HepG2 (cell line): ENCODE measurements at regions not wholly inside any gene's neighbourhood (a gene's known extent, or its start where the extent isn't known, plus 50 kb on each side); places are given as distances from the start of the nearest gene placed in this dataset.

Source experiments
- CAMTA2 ChIP-seq: sonication (generic); formaldehyde crosslinking; IDR thresholded peaks from 2 replicates; pipeline ENCODE4 v1.4.0; 2020; ENCODE audit warnings: mild to moderate bottlenecking, missing genetic modification reagents, borderline replicate concordance
- CBX2 ChIP-seq, 2 experiments: fragments of 200-600 bp in 1 of 2; sonication (generic); formaldehyde crosslinking in 1 of 2; IDR thresholded peaks; 2 replicates each; pipeline versions ENCODE4 v1.7.0 to v1.8.1; 2018 to 2022; ENCODE audit warnings: low read depth in 2 of 2, low read length in 1 of 2, mild to moderate bottlenecking in 1 of 2, missing genetic modification reagents in 1 of 2
- EHMT2 ChIP-seq: fragments of 200-600 bp; sonication (generic); IDR thresholded peaks from 2 replicates; pipeline ENCODE4 v1.7.0; 2017; ENCODE audit warnings: antibody characterized with exemption, low read depth, low read length, borderline replicate concordance
- ESRRA ChIP-seq: sonication (generic); formaldehyde crosslinking; IDR thresholded peaks from 2 replicates; pipeline ENCODE4 v1.5.1; 2020; ENCODE audit warnings: mild to moderate bottlenecking, low read depth, missing genetic modification reagents
- KAT8 ChIP-seq: IDR thresholded peaks from 2 replicates; pipeline ENCODE4 v1.6.1; 2016; ENCODE audit warnings: missing genetic modification reagents, missing compliant biosample characterization
- MEIS2 ChIP-seq: sonication (generic); formaldehyde crosslinking; IDR thresholded peaks from 2 replicates; pipeline ENCODE4 v1.9.0; 2021; ENCODE audit warnings: mild to moderate bottlenecking, missing genetic modification reagents
- MIER3 ChIP-seq: IDR thresholded peaks from 2 replicates; pipeline ENCODE4 v1.6.1; 2016; ENCODE audit warnings: missing compliant biosample characterization, borderline replicate concordance
- NAIF1 ChIP-seq: sonication (generic); formaldehyde crosslinking; IDR thresholded peaks from 2 replicates; pipeline ENCODE4 v1.5.0; 2020; ENCODE audit warnings: mild to moderate bottlenecking, missing genetic modification reagents, borderline replicate concordance
- RBAK ChIP-seq: sonication (generic); formaldehyde crosslinking; IDR thresholded peaks from 2 replicates; pipeline ENCODE4 v1.5.1; 2020; ENCODE audit warnings: mild to moderate bottlenecking, missing genetic modification reagents
- SIN3B ChIP-seq: fragments of 150-350 bp; IDR thresholded peaks from 2 replicates; pipeline ENCODE4 v1.6.1; 2014; ENCODE audit warnings: low read length
- TFE3 ChIP-seq: IDR thresholded peaks from 2 replicates; pipeline ENCODE4 v1.6.1; 2016
- ZBTB38 ChIP-seq: sonication (generic); formaldehyde crosslinking; IDR thresholded peaks from 2 replicates; pipeline ENCODE4 v1.5.1; 2020; ENCODE audit warnings: mild to moderate bottlenecking, missing genetic modification reagents
- ZC3H4 ChIP-seq: sonication (generic); formaldehyde crosslinking; IDR thresholded peaks from 2 replicates; pipeline ENCODE4 v1.4.0; 2020; ENCODE audit warnings: missing genetic modification reagents, borderline replicate concordance
- ZFP62 ChIP-seq: sonication (generic); formaldehyde crosslinking; IDR thresholded peaks from 2 replicates; pipeline ENCODE4 v1.4.0; 2020; ENCODE audit warnings: missing genetic modification reagents
- ZNF20 ChIP-seq: sonication (generic); formaldehyde crosslinking; IDR thresholded peaks from 2 replicates; pipeline ENCODE4 v1.4.0; 2020; ENCODE audit warnings: mild to moderate bottlenecking, moderate library complexity, missing genetic modification reagents
- ZNF205 ChIP-seq: IDR thresholded peaks from 2 replicates; pipeline ENCODE4 v1.6.1; 2018; ENCODE audit warnings: missing biosample characterization, missing genetic modification reagents
- ZNF3 ChIP-seq: IDR thresholded peaks from 2 replicates; pipeline ENCODE4 v1.7.0; 2017; ENCODE audit warnings: inconsistent platforms
- ZNF329 ChIP-seq: sonication (generic); formaldehyde crosslinking; IDR thresholded peaks from 2 replicates; pipeline ENCODE4 v1.9.0; 2021; ENCODE audit warnings: low read depth, mild to moderate bottlenecking, missing genetic modification reagents
- ZNF512 ChIP-seq: sonication (generic); formaldehyde crosslinking; IDR thresholded peaks from 2 replicates; pipeline ENCODE4 v1.4.0; 2020; ENCODE audit warnings: mild to moderate bottlenecking, missing genetic modification reagents
- ZNF850 ChIP-seq: sonication (generic); formaldehyde crosslinking; conservative IDR thresholded peaks from 2 replicates; pipeline ENCODE4 v1.9.0; 2021; ENCODE audit warnings: mild to moderate bottlenecking, missing genetic modification reagents
- ZSCAN25 ChIP-seq: sonication (generic); formaldehyde crosslinking; IDR thresholded peaks from 2 replicates; pipeline ENCODE4 v1.8.0; 2022; ENCODE audit warnings: mild to moderate bottlenecking, missing genetic modification reagents
- TF ChIP-seq, protein P1 (sequence below): IDR thresholded peaks from 2 replicates; pipeline ENCODE4 v1.6.1; 2016; ENCODE audit warnings: missing genetic modification reagents, missing compliant biosample characterization
- TF ChIP-seq, protein P2 (sequence below): sonication (generic); formaldehyde crosslinking; IDR thresholded peaks from 2 replicates; pipeline ENCODE4 v1.5.1; 2020; ENCODE audit warnings: missing genetic modification reagents, mild to moderate bottlenecking, borderline replicate concordance
- TF ChIP-seq, protein P3 (sequence below): conservative IDR thresholded peaks from 2 replicates; pipeline ENCODE4 v1.6.1; 2018; ENCODE audit warnings: missing genetic modification reagents

GRCh38 chr2:234763002-234763873 lies 188.6 kb upstream of the SH3BP4 start (continued):
- TF ChIP-seq, protein P1, sequence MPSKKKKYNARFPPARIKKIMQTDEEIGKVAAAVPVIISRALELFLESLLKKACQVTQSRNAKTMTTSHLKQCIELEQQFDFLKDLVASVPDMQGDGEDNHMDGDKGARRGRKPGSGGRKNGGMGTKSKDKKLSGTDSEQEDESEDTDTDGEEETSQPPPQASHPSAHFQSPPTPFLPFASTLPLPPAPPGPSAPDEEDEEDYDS (CRISPR knock-in tag) = peak; percentile 21; the same call in 1 of the 2 replicates
- TF ChIP-seq, protein P2, sequence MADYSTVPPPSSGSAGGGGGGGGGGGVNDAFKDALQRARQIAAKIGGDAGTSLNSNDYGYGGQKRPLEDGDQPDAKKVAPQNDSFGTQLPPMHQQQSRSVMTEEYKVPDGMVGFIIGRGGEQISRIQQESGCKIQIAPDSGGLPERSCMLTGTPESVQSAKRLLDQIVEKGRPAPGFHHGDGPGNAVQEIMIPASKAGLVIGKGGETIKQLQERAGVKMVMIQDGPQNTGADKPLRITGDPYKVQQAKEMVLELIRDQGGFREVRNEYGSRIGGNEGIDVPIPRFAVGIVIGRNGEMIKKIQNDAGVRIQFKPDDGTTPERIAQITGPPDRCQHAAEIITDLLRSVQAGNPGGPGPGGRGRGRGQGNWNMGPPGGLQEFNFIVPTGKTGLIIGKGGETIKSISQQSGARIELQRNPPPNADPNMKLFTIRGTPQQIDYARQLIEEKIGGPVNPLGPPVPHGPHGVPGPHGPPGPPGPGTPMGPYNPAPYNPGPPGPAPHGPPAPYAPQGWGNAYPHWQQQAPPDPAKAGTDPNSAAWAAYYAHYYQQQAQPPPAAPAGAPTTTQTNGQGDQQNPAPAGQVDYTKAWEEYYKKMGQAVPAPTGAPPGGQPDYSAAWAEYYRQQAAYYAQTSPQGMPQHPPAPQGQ (CRISPR knock-in tag) = no peak
- peak; percentile 49; the same call in 1 of the 2 replicates for TF ChIP-seq MIER3 (CRISPR knock-in tag)
- TF ChIP-seq CAMTA2 = no peak
- no peak for TF ChIP-seq SIN3B
- TF ChIP-seq NAIF1 (CRISPR knock-in tag) = no peak
- no peak for TF ChIP-seq RBAK (CRISPR knock-in tag)
- no peak for TF ChIP-seq ZC3H4 (CRISPR knock-in tag)
- no peak for TF ChIP-seq ZNF20 (CRISPR knock-in tag)
- TF ChIP-seq ZNF205 = no peak
- TF ChIP-seq CBX2 (IDR thresholded peaks at IDR 0.05; ENCODE audit: low read depth, low read length) = no peak
- no peak for TF ChIP-seq CBX2 (CRISPR knock-in tag; IDR thresholded peaks at IDR 0.05; ENCODE audit: low read depth)
- no peak for TF ChIP-seq ESRRA (CRISPR knock-in tag)
- no peak for TF ChIP-seq ZNF850
- TF ChIP-seq ZNF512 = no peak
- TF ChIP-seq MEIS2 (CRISPR knock-in tag) = 0 out of 2 replicates have a peak, but pooled peaks have one; percentile 38
- TF ChIP-seq ZBTB38 (CRISPR knock-in tag) = peak; percentile 26; the same call in 1 of the 2 replicates
- TF ChIP-seq TFE3 = 0 out of 2 replicates have a peak, but pooled peaks have one; percentile 35
- no peak for TF ChIP-seq ZSCAN25 (CRISPR knock-in tag)
- TF ChIP-seq KAT8 (CRISPR knock-in tag) = no peak
- no peak for TF ChIP-seq ZNF3
- TF ChIP-seq EHMT2 = no peak
- TF ChIP-seq, protein P3, sequence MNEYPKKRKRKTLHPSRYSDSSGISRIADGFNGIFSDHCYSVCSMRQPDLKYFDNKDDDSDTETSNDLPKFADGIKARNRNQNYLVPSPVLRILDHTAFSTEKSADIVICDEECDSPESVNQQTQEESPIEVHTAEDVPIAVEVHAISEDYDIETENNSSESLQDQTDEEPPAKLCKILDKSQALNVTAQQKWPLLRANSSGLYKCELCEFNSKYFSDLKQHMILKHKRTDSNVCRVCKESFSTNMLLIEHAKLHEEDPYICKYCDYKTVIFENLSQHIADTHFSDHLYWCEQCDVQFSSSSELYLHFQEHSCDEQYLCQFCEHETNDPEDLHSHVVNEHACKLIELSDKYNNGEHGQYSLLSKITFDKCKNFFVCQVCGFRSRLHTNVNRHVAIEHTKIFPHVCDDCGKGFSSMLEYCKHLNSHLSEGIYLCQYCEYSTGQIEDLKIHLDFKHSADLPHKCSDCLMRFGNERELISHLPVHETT = no peak
- no peak for TF ChIP-seq ZNF329 (CRISPR knock-in tag)
- TF ChIP-seq ZFP62 (CRISPR knock-in tag) = no peak
